ENCODE measurements at regions not wholly inside any gene's neighbourhood (a gene's known extent, or its start where the extent isn't known, plus 50 kb on each side); places are given as distances from the start of the nearest gene placed in this dataset.

GRCh38 chr15:100759698-100760356 lies 119.8 kb upstream of the ALDH1A3 start (continued):
- TF ChIP-seq REST (tag by site-specific recombination; IDR thresholded peaks at IDR 0.05): no peak
- TF ChIP-seq CTCF (tag by site-specific recombination; IDR thresholded peaks at IDR 0.05): no peak
- TF ChIP-seq PRDM6 (tag by site-specific recombination; IDR thresholded peaks at IDR 0.05): no peak
- TF ChIP-seq ZNF2 (tag by site-specific recombination; IDR thresholded peaks at IDR 0.05): no peak
- no peak for TF ChIP-seq KLF8 (tag by site-specific recombination; IDR thresholded peaks at IDR 0.05)
- no peak for TF ChIP-seq HOXD13 (CRISPR knock-in tag; IDR thresholded peaks at IDR 0.05; ENCODE audit: borderline replicate concordance)
- no peak for TF ChIP-seq ZBTB49 (tag by site-specific recombination; IDR thresholded peaks at IDR 0.05; ENCODE audit: low read depth)
- no peak for TF ChIP-seq ZNF148 (tag by site-specific recombination; IDR thresholded peaks at IDR 0.05; ENCODE audit: borderline replicate concordance)
- 0 out of 2 replicates have a peak, but pooled peaks have one; percentile 26 for TF ChIP-seq ZBTB17 (tag by site-specific recombination; IDR thresholded peaks at IDR 0.05)
- no peak for TF ChIP-seq ZNF560 (tag by site-specific recombination; IDR thresholded peaks at IDR 0.05; ENCODE audit: borderline replicate concordance)
- TF ChIP-seq SP7 (tag by site-specific recombination; IDR thresholded peaks at IDR 0.05): no peak
- no peak for TF ChIP-seq HOXC10 (CRISPR knock-in tag; IDR thresholded peaks at IDR 0.05)
- TF ChIP-seq INSM2 (tag by site-specific recombination; IDR thresholded peaks at IDR 0.05): peak; percentile 67; the same call in 1 of the 2 replicates
- 0 out of 2 replicates have a peak, but pooled peaks have one; percentile 44 for TF ChIP-seq ZFP37 (tag by site-specific recombination; IDR thresholded peaks at IDR 0.05)
- TF ChIP-seq ZNF248 (tag by site-specific recombination; IDR thresholded peaks at IDR 0.05): no peak
- no peak for TF ChIP-seq KLF7 (tag by site-specific recombination; IDR thresholded peaks at IDR 0.05; ENCODE audit: borderline replicate concordance)
- TF ChIP-seq ZNF18 (tag by site-specific recombination; IDR thresholded peaks at IDR 0.05): no peak
- TF ChIP-seq ZNF114 (tag by site-specific recombination; IDR thresholded peaks at IDR 0.05): no peak
- no peak for TF ChIP-seq ZFP69B (tag by site-specific recombination; IDR thresholded peaks at IDR 0.05)
- no peak for TF ChIP-seq ZBTB8A (tag by site-specific recombination; IDR thresholded peaks at IDR 0.05)
- TF ChIP-seq ZNF324 (tag by site-specific recombination; IDR thresholded peaks at IDR 0.05): no peak
- TF ChIP-seq ZNF37A (tag by site-specific recombination; IDR thresholded peaks at IDR 0.05): no peak
- TF ChIP-seq PRDM1 (tag by site-specific recombination; IDR thresholded peaks at IDR 0.05): peak; percentile 89
- TF ChIP-seq SCRT2 (tag by site-specific recombination; IDR thresholded peaks at IDR 0.05): no peak
- TF ChIP-seq ZNF544 (tag by site-specific recombination; IDR thresholded peaks at IDR 0.05): no peak

Data from HEK293 (cell line).